PC-9 (cell line): ENCODE measurements at regions not wholly inside any gene's neighbourhood (a gene's known extent, or its start where the extent isn't known, plus 50 kb on each side); places are given as distances from the start of the nearest gene placed in this dataset.

Source experiments
- BruUV-seq: library from RNA; stranded (reverse); fragments of 400-500 nt; replicated peaks from 2 replicates; lab custom pipeline; 2021; lab: Mats Ljungman, UMichigan
- CTCF ChIA-PET: fragments of 300-600 bp; sonication (Branson Sonifier 250); formaldehyde crosslinking; loops from one replicate; lab custom pipeline; 2022; ENCODE audit warnings: antibody characterized with exemption; lab: Charles Lee
- POLR2A ChIA-PET: fragments of 300-600 bp; sonication (Branson Sonifier 250); formaldehyde crosslinking; loops from one replicate; lab custom pipeline; 2022; ENCODE audit warnings: antibody characterized with exemption; ENCODE audit not compliant: unreplicated experiment; lab: Charles Lee
- DNase-seq, 2 experiments: peaks; one replicate each; pipeline versions ENCODE4 v3.0.0 to v3.0.0-alpha.2; 2015 to 2022; ENCODE audit warnings: mixed read lengths in 1 of 2
- H2AFZ ChIP-seq: fragments of 200-600 bp; sonication (generic); 2 replicates; pipeline ENCODE4 v1.8.1; 2017; ENCODE audit warnings: antibody characterized with exemption
- H3F3A ChIP-seq: fragments of 200-600 bp; sonication (generic); 2 replicates; pipeline ENCODE4 v1.8.1; 2017; ENCODE audit warnings: antibody characterized with exemption, mild to moderate bottlenecking, low read depth; ENCODE audit not compliant: insufficient read depth
- H3K27ac ChIP-seq: fragments of 200-600 bp; sonication (generic); 2 replicates; pipeline ENCODE4 v1.6.1; 2016; ENCODE audit warnings: mixed run types
- H3K27me3 ChIP-seq: fragments of 200-600 bp; sonication (generic); 2 replicates; pipeline ENCODE4 v1.6.1; 2016; ENCODE audit warnings: low read depth, mixed run types; ENCODE audit not compliant: insufficient read depth
- H3K36me3 ChIP-seq: fragments of 200-600 bp; sonication (generic); 2 replicates; pipeline ENCODE4 v1.6.1; 2016; ENCODE audit warnings: low read depth, mixed run types
- H3K4me1 ChIP-seq: fragments of 200-600 bp; sonication (generic); replicated peaks from 2 replicates; pipeline ENCODE4 v1.6.1; 2016; ENCODE audit warnings: mixed run types; ENCODE audit not compliant: insufficient read depth
- H3K4me2 ChIP-seq: fragments of 200-600 bp; sonication (generic); 2 replicates; pipeline ENCODE4 v1.6.1; 2017; ENCODE audit warnings: mixed run types
- H3K4me3 ChIP-seq: fragments of 200-600 bp; sonication (generic); 2 replicates; pipeline ENCODE4 v1.6.1; 2016; ENCODE audit warnings: mixed run types
- H3K79me2 ChIP-seq: fragments of 200-600 bp; sonication (generic); 2 replicates; pipeline ENCODE4 v1.6.1; 2017; ENCODE audit warnings: low read depth, mixed run types
- H3K9me2 ChIP-seq: fragments of 200-600 bp; sonication (generic); 2 replicates; pipeline ENCODE4 v1.8.1; 2017; ENCODE audit warnings: mild to moderate bottlenecking; ENCODE audit not compliant: insufficient read depth
- H3K9me3 ChIP-seq: fragments of 200-600 bp; sonication (generic); 2 replicates; pipeline ENCODE4 v1.8.1; 2016; ENCODE audit warnings: low read depth; ENCODE audit not compliant: insufficient read depth
- H4K20me1 ChIP-seq: fragments of 200-600 bp; sonication (generic); 2 replicates; pipeline ENCODE4 v1.8.1; 2017; ENCODE audit not compliant: insufficient read depth
- EZH2 ChIP-seq: fragments of 200-600 bp; sonication (generic); IDR thresholded peaks from 2 replicates; pipeline ENCODE4 v1.8.0; 2017; ENCODE audit warnings: antibody characterized with exemption, low read depth
- intact Hi-C: fragments of 100-400 bp; cut with micrococcal nuclease; formaldehyde crosslinking; loops from one replicate; pipeline ENCODE4 v1.10.0; 2022; ENCODE audit not compliant: unreplicated experiment
- TF ChIP-seq, protein P1 (sequence below): fragments of 200-600 bp; sonication (generic); conservative IDR thresholded peaks from 2 replicates; pipeline ENCODE4 v1.6.1; 2017; ENCODE audit warnings: mixed run types, antibody characterized with exemption, mild to moderate bottlenecking, moderate library complexity

DNA sequence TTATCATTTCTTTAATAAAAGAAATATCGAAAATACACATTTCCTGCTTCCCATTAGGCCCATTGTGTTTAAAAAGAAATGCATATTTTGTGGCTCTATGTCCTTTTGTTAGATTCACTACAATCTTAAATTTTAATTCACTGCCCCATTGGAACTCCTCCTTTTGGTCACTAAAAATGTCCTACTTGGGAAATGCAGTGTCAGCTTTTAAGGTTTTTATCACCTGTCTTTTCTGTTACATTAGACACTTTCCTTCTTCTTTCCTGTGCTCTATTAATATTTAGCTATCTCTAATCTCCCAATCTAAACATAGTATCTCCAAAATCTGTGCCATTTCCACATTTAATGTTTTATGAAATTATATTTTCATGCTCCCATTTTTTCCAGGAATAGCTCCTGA is 164.9 kb upstream of the SPOCK3 start:
- Histone ChIP-seq H3K9me2 (no peaks in the 10 kb centered on the region), H3K9me3 (no peaks in the 10 kb centered on the region), H3K79me2 (no peaks in the 10 kb centered on the region), H3K27me3 (no peaks in the 10 kb centered on the region), H3K4me3 (no peak overlapping the region), H3K4me2 (no peak overlapping the region), H3K4me1 (no peaks in the 10 kb centered on the region), H3F3A (no peaks in the 10 kb centered on the region), H3K36me3 (no peaks in the 10 kb centered on the region), H4K20me1 (no peaks in the 10 kb centered on the region), H3K27ac (no peak overlapping the region), H2AFZ (no peak overlapping the region)
- intact Hi-C loops = no loop called here
- POLR2A ChIA-PET = no interaction called here
- no TSS peak for BruUV-seq
- DNase-seq = no peak
- no peak for TF ChIP-seq EZH2
- TF ChIP-seq, protein P1, sequence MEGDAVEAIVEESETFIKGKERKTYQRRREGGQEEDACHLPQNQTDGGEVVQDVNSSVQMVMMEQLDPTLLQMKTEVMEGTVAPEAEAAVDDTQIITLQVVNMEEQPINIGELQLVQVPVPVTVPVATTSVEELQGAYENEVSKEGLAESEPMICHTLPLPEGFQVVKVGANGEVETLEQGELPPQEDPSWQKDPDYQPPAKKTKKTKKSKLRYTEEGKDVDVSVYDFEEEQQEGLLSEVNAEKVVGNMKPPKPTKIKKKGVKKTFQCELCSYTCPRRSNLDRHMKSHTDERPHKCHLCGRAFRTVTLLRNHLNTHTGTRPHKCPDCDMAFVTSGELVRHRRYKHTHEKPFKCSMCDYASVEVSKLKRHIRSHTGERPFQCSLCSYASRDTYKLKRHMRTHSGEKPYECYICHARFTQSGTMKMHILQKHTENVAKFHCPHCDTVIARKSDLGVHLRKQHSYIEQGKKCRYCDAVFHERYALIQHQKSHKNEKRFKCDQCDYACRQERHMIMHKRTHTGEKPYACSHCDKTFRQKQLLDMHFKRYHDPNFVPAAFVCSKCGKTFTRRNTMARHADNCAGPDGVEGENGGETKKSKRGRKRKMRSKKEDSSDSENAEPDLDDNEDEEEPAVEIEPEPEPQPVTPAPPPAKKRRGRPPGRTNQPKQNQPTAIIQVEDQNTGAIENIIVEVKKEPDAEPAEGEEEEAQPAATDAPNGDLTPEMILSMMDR = no peak
- CTCF ChIA-PET = no interaction called here

DNA sequence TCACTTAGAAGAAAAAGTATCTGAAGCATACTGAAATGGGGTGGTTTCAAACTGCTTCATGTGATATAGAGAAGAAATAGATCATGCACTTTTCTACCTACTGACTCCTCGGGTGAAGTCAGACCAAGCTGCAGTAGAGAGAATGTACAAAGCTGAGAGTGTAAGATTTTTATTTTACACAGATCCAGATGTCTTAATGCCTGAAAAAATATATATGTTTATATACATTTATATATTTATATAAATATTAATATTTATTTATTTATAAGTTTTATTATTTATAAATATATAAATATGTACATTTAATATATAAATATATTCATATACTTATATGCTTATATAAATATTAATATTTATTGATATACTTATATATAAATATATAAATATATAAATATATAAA is 171.9 kb upstream of the SPOCK3 start:
- Histone ChIP-seq H3K36me3 (no peaks in the 10 kb centered on the region), H3K4me3 (no peak overlapping the region), H3F3A (no peaks in the 10 kb centered on the region), H3K27me3 (no peaks in the 10 kb centered on the region), H3K79me2 (no peaks in the 10 kb centered on the region), H3K27ac (no peak overlapping the region), H3K9me3 (no peaks in the 10 kb centered on the region), H3K4me1 (no peaks in the 10 kb centered on the region), H3K9me2 (no peaks in the 10 kb centered on the region), H3K4me2 (no peak overlapping the region), H2AFZ (no peak overlapping the region), H4K20me1 (no peaks in the 10 kb centered on the region)
- ChIA-PET POLR2A (interaction anchor here (0.7 kb wide), 1 partner anchor 38 kb away, joined by 3 read pairs; no protein-coding TSS in a partner anchor), CTCF (no interaction called here)
- TF ChIP-seq, protein P1 = no peak
- TF ChIP-seq EZH2 = no peak
- no TSS peak for BruUV-seq
- no peak for DNase-seq
- intact Hi-C loops = no loop called here

DNA sequence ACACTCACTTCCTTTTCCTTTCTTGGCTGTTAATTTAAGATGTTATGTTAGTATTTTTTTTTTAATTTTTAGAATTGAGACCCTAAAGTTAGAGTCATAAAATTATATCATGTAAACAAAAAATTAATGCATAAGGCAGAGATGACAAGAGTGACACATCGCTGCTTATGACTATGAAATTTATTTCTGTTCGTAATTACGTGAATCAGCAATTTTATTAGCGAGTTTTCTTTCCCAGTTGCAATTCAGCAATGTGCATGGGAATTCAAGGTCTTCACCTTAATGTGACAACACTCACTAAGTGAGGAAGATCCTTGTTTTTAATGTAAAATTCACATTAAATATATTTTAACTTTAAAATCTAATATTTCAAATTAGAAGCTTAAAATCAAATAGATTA is 181.2 kb upstream of the SPOCK3 start:
- no peak overlapping the region for H3K4me2 ChIP-seq
- no peak for TF ChIP-seq EZH2
- TF ChIP-seq, protein P1 = no peak
- no peak overlapping the region for H3K27ac ChIP-seq
- CTCF ChIA-PET = no interaction called here
- DNase-seq = no peak
- H4K20me1 ChIP-seq = no peaks in the 10 kb centered on the region
- no peak overlapping the region for H2AFZ ChIP-seq
- POLR2A ChIA-PET = no interaction called here
- H3F3A ChIP-seq = no peaks in the 10 kb centered on the region
- H3K79me2 ChIP-seq = no peaks in the 10 kb centered on the region
- no peaks in the 10 kb centered on the region for H3K4me1 ChIP-seq
- intact Hi-C loops = no loop called here
- no peak overlapping the region for H3K4me3 ChIP-seq
- H3K36me3 ChIP-seq = no peaks in the 10 kb centered on the region
- H3K9me2 ChIP-seq = no peaks in the 10 kb centered on the region
- H3K9me3 ChIP-seq = no peaks in the 10 kb centered on the region
- H3K27me3 ChIP-seq = no peaks in the 10 kb centered on the region
- no TSS peak for BruUV-seq
